Stimulated activated CD8-positive, alpha-beta memory T cell treated with anti-CD3 and anti-CD28 coated beads, Interleukin-15, amount 100 ng/mL, for 24 hours (primary cell): ENCODE measurements at regions not wholly inside any gene's neighbourhood (a gene's known extent, or its start where the extent isn't known, plus 50 kb on each side); places are given as distances from the start of the nearest gene placed in this dataset.

ENCODE experiments used
- DNase-seq: peaks from one replicate; pipeline ENCODE4 v3.0.0-alpha.2; 2020; ENCODE audit warnings: low read depth

DNA sequence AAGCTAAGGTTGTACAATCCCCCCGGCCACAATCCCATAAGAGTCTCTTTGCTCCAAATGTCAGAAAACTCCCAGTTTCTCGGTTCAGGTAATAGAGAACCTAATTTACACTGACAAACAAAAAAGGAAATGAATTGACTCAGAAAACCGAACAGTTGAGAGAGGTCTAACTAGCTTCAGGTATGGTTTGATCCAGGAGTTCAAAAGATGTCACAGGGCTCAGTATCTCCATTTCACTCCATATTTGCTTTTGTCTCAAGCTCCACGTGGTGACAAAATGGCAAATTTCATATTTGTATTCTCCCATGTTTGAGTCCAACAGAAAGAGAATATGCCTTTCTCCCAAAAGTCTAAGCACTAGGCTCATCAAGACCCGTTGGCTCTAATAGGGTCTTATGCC, 117.4 kb downstream of the AXIN2 start:
- DNase-seq: no peak

DNA sequence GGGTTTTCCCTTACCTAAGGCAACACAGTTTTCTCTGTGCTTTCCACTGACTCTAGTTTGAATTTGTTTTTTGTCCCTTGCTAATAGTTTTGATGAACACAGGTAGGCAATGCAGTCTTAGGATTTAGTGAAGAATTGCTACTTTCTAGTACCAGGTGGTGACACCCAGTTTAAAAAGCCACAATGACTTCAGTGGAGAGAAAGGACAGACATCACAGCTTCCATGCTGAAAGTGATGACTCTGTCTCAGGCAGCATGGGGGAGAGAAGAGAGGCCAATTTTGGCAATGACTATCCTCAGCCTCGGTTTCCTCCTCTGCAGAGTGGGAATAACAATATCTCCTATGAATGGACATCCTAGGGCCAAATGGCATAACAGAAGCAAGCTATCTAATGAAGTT, 118.8 kb downstream of the AXIN2 start:
- no peak for DNase-seq

DNA sequence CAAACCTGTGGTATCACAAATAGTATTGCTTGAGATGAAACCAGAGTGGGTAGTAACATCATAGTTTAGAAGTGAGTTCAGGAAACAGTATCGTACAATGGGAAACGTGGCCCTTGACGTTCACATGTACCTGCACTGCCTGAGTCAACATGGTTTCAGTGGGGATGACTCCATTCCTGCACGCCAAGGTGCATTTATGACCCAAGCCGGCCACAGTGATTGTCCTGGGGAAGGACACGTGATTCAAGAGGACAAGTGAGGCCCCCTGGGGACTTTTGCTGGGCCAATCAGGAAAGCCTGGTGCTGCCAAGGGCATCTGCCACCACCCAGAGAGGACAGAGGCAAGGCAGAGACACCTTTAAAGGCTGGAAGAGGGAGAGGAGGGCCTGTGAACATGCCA, 119.2 kb downstream of the AXIN2 start:
- DNase-seq: no peak

DNA sequence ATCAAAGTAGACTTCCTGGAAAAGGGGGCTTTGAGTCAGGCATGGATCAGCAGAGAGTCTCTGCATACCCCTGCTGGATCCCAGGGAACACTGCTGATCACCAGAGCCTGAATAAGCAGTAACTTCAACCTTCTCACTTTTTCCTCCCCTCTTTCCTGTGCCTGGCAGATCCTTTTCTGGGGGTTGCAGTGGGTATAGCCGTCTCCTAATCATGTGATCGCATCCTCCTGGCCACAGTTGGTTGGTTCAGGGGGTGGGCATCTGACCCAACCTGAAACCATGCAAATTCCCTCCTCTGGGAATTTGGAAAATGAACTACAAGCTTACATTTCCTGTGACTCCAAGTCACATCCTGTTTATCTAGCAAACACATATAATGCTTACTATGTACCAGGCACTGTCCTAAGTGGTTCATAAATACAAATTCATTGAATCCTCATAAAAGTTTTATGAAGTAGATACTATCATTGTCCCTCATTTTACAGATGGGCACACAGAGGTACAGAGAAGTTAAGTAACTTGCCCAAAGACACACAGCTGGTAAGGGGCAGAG, 120.3 kb downstream of the AXIN2 start:
- no peak for DNase-seq

DNA sequence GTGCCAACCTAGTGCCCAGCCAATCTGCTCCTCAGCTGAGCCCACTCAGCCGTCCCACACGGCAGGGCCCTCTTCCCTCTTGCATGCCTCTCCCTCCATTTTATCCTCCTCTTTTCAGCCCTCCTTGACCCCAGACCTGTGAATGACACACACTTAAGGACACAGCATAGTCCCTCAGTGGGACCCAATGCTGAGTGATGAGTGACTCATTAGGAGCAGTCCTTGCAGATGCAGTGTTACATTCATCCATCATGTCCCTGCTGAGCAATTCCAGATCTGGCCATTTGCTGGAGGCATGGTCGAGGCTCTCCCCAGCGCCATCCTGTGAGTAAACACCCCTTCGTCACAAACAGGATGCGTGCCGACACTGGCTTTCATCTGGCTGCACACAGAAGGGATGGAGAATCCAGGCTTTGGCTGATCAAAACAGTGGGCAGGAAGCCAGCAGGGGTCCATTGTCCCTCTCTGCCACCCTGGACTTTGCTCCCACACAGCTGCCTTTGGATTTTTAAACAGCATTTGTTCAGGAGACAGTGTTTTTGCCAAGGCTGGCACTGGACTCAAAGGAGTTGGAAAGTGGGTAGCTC, 122.6 kb downstream of the AXIN2 start:
- DNase-seq: no peak

DNA sequence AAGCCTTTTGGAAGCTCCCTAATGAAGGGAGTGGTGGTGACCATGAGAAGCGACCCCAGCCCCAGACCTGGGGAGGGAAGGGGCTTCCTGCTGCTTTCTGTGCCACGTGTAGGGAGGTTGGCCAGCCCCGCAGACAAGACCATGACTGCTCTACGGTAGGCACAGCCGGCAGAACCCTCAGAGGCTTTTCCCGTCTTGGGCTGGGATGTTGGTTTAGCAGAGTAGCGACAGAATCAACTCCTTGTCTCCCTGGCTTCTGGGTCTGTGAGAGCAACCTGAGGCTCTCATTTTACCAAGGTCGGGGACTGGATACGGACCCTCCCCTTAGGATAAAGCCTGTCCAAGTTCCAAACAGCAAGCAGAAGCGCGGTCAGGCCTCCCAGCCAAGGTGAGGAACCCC, 123.3 kb downstream of the AXIN2 start:
- DNase-seq: no peak

DNA sequence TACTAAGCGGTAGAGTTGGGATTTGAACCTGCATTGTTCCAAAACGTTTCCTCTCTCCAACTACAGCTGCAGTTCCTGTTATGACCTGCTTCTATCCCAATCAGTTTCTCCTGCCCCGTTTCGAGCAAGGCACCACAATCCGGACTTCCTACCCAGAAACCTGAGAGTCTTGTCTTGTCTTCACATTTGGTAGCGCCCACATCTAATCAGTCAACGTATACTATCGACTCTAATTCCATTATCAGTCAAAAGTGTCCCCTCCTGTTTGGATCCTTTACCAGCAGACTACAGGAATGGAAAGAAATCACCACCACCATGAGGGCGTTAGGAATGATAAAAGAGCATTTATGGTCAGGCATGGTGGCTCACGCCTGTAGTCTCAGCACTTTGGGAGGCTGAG, 124.6 kb downstream of the AXIN2 start:
- no peak for DNase-seq

DNA sequence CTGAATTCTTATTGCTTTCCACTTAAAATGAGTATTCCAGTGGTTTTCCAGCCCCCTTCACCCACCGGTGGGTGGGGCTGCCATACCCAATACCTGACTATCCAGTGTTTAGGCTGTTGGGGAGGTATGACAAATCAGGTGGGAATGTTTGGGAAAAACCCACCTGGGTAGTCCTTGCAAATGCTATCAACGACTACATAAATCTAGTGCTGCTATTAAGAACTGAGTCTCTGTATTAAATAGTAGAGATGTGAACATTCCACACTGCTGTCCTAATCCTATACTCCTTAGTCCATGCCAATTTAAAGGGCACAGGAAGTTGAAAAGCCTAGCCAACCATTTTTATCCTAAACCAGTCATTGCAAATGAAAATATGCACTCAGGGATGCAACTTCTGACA, 126.6 kb downstream of the AXIN2 start:
- DNase-seq: no peak

DNA sequence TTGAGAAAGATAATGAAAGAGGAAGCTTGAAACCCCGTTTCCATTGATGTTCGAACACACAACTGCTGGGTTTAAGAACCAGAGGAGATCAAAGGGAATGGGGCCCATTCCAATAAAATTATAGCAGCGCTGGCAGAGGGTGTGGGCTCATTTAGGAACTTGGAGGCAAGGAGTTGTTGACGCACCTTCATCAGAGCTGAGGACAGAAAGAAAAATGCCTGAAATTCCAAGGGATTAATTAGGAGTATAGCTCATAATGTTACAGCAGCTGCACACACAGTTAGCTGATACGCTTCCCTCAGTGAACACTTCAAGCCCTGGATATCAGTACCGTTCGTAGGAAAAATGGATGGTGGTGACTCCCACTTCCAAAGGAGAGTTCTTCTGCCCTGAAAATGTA, 127.2 kb downstream of the AXIN2 start:
- DNase-seq: no peak

DNA sequence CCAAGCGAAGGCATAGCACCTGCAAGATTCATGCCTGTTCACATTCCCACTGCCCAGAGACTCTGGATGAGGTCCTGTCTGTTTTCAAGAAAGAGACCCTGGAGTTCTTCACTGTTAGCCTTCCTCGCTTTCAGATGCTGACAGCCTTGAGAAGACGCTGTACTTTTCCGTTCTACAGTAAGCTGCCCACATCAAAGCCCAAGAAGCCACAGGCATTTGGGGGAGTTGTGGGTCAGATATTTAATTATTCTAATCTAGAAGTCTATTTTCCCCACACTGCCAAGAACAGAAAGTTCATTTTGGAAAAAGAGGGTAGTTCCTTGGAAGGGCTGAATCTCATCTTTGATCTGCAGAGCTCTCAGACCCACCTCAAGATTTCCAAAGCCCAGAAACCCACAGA, 127.9 kb downstream of the AXIN2 start:
- DNase-seq: no peak

DNA sequence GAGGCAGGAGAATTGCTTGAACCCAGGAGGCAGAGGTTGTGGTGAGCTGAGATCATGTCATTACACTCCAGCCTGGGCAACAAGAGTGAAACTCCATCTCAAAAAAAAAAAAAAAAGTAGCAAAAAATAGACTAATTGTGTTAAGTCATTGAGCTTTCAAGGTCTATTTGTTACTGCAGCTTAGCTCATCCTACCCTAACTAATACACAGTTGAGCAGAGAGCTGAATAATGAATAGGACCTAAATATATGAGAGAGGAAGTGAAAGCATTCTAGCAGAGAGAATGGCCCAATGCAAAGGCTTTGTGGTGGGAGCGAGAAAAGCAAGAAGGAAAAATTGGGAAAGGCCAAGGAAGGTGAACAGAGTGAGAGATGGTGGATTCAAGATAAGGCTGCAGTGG, 128.3 kb downstream of the AXIN2 start:
- no peak for DNase-seq

DNA sequence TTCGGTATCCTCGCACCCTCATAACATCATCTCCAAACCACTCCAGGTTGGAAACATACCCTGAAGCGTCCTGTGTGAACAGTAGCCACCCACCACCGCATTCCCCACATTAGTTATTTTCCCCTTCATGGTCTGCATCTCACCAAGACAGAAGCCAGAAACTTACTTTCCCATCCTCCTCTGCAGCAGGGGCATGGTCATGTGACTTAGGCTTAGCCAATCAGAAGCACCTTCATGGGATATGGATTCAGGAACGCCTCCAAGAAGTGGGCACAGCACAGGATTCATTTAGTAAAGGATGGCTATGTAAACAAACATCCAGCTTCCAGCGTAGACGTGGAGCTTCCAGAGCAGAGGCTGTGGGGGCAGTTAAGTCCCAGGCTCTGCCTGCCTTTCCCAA, 130.3 kb downstream of the AXIN2 start:
- DNase-seq: no peak

DNA sequence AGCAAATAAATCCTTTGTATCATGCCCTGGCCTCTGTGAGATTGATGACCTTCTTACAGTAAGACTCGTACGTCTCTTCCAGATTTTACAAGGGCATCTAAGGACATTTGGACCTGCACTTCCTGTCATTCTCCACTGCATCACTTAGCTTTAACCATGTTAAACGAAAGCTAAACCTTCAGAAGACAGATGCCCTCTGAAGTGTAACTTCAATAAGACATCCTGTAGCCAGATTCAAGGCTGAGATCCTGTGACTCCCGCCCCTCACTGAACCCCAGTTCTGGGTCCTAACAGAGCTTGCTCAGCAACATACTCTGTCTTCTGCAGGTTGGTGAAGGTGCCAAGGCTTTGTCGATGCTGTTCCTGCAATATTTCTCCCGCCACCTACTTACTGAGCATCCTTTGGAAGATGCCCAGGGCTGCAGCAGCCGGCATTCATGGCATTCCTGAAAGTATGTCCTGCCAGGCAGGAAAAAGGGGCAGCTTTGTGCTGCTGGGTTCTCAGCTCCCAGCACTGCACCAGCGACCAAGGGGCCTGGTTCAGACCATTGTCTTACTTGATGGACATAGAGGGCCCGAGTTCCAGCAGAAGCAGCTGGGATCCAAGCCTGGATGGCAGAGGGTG, 131.1 kb downstream of the AXIN2 start:
- DNase-seq: no peak

DNA sequence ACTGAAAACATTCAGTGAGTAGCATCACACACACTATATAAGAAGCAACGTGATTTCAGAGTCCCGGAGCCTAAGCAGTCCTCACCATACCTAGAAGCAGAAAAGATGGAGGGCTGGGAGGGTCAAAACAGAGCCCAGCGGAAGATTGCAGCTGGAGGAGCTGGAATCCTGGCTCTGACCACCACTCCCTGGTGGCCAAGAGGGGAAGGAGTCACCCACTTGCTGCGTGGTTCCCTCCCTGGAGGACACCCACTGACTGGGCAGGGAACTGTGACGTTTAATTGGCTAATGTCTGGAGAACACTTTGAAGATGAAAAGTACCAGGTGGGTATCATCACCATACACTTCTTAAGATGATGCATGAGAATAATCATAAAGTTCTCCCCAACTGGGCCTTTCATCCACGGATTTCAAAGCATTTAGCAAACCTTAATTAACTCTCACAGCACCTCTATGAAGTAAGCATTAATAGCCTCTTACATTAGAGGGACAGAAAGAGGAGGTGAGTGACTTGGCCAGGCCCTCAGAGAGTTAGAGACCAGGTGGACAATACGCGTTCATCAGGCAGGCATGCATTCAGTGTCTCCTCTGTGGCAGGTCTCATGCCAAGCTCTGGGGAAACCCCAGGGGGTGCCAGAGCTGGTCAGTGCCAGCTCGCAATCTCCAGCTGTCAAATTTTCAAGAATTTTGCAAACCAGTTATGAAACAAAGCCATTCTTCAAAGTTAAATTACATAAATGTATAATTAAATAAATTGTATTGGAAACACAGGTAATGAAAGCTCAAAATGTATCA, 137.9 kb downstream of the AXIN2 start:
- DNase-seq: no peak

DNA sequence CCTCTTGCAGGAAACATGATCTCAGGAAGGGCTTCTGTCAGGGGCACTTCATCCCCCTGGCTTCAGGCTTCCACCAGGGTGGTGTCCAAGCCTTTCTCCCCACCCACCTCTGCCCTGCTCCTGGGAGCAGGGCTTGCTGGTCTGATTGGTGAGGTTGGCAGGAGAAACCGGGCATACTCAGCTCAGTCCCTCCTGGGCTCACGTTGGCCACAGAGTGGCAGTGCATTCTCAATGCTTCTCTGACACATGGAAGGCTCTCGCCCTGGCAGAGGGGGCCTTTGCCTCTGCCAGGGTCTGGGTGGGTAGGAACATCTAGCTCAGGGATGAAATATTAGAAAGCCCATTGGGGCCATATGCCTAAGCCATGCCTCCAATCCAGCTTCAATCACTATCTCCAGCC, 142.8 kb downstream of the AXIN2 start:
- DNase-seq: no peak

DNA sequence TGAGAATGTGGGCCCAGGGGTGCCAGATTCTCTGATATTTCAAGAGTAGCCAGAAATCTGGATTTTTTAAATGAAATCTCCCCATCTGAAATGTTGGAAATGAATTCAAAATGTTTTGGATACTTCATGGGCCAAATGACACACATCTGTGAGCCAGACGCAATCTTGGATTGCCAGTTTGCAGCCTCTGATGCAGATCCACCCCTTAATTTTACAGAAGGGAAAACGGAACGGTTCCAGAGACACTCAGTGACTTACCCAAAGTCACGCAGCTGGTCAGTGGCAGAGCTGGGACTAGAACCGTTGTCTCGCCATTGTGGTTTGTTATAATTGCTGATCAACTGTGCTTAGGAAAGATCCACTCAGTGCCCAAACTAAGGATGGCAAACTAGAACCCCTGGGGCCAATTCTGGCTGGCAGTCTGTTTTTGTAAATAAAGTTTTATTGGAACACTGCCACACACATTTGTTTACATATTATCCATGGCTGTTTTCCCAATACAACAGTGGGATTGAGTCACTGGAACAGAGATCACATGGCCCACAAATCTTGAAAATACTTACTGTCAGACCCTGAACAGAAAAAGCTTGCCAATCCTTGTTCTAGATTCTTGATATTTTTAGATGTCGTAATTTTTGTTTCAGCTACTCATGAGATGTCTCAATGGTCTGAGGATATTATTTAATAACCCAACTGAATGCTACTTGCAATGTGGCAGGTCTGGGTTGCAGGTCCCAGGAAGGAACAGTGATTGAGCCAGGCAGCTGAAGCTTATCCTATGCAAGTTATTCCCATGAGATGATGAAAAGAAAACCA, 143.8 kb downstream of the AXIN2 start:
- DNase-seq: no peak

DNA sequence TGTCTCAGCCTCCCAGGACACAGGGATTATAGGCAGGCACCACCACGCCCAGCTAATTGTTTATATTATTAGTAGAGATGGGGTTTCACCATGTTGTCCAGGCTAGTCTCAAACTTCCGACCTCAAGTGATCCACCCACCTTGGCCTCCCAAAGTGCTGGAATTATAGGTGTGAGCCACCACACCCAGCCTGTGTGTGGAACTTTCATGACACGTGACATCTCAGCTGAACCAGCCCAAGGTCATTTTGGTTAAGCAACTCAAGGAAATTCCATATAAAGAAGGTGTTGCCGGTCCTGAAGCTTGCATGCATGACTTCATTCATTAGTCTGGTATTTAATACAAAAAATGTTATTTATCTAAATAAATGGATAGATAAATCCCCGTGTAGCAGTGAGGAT, 145.5 kb downstream of the AXIN2 start:
- DNase-seq: no peak

DNA sequence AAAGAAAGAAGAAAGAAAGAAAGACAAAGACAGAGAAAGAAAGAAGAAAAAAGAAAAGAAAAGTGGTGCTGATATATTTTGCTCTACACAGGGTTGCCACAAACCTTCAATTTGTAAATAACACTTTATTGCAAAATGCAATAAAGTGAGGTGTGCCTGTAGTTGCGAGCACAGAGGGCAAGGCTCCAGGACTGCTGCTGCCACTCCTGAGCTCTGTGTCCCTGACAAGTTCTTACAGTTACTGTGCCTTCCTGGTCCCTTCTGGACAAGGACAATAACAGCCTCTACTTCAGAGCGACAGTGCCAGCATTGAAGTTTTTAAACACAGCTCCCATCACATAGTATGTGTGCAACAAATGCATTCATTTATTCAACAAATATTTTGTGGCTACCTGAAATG, 148.1 kb downstream of the AXIN2 start:
- DNase-seq: no peak

DNA sequence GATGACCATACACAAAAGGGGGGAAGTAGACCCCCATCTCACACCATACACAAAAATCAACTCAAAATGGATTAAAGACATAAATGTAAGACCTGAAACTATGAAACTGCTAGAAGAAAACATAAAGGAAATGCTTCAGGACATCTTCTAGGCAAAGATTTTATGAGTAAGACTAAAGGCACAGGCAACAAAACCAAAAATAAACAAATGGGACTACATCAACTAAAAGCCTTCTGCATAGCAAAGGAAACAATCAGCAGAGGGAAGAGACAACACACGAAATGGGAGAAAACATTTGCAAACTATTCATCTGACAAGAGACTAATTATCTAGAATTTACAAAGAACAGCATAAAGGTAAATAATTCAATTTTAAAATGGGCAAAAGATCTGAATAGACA, 152.1 kb downstream of the AXIN2 start:
- no peak for DNase-seq

DNA sequence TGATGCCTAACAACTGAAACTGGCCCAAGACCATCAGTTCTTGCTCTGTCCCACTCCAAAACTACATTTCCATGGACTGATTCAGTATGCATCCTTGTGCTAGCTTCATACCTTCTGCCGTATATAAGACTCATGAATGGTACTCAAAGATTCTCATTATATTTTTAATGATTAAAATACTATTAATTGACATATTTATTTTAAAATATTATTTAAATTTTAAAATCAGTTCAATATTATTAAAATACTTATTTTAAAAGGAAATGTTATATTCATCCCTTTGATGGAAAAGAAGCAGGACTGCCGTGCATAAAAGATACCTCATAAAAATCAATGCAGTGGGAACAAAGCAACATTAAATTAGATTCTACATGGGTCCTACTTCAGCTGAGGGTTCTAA, 153.4 kb downstream of the AXIN2 start:
- no peak for DNase-seq

DNA sequence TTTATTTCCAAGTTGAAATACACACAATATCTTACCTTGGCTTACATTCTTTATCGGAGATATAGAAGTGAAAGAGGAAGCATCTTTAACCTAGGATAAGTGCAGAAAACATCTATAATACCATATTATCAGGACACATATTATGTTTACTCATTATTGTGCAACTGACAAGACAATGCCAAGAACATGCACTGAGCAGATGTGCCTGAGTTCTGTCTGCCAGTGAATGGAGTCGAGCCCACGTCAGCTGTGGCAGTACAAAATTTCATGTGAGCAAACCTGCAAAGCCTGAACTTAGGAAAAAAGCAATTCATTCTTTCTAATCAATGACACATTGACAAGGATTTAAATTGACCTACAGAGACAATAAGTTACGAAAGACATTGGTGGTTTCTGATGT, 154.4 kb downstream of the AXIN2 start:
- no peak for DNase-seq

DNA sequence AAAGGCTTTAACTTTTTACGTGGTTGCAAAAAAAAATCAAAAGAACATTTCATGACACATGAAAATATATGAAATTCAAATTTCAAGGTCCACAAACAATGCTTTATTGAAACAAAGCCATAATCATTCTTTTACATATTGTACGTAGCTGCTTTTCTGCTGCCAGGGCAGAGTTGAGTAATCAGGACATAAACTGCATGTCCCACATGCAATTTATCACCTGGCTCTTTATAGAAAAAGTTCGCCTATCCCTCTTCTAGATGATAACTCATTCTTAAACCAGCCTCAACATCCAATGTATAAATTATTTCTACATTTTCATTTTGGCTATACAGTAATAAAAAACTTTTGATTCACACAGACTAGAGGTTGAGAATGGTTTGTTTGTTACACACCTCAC, 154.9 kb downstream of the AXIN2 start:
- DNase-seq: no peak

DNA sequence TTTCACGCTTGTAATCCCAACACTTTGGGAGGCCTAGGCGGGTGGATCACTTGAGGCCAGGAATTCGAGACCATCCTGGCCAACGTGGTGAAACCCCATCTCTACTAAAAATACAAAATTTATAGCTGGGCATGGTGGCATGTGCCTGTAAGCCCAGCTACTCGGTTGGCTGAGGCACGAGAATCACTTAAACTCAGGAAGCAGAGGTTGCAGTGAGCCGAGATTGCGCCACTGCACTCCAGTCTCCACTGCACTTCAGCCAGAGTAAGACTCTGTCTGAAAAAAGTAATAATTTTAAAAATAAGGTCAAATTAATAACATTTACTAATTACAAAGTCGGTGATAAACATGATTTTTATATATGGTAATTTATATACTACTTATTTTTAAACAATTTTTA, 155.9 kb downstream of the AXIN2 start:
- DNase-seq: no peak
